ENCODE measurements at regions not wholly inside any gene's neighbourhood (a gene's known extent, or its start where the extent isn't known, plus 50 kb on each side); places are given as distances from the start of the nearest gene placed in this dataset.

DNA sequence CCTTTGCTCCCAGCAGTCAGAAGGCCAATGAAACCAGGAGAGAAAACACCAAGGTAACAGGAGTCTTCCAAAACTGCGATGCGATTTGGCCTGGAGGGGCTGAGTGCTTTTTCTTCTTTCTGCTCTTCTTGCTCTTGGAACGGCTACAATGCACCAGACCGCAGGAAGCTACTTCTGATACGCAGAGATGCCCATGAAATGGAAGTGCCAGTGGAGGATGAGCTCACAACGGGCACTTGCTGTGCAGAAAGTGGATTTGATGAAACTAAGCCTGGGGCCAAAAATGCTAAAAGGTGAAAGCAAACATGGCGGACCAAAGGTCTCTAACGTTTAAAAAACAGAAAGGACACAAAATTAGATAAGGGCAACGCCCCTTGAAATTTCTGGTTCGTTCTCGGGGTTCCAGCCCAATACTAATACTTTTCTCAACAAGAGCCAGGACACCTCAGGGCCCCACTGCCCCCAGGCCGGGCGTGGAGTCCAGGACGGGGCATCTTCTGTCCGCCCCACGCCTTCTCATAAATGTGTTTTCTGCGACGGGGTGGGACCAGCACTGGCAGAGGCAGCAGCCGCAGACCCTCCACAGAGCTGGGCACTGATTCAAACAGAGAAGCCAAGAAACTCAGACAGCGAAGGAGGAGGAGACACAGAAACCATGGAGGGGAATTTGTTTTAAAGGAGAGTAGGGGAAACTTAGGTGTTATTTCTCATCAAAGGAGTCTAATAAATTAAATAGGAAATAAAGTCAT is 101.3 kb downstream of the CRYAA start:
- Mint-ChIP-seq H3K9me3 (no peaks in the 10 kb centered on the region), H3K36me3 (ENCODE audit: low read depth) (no peaks in the 10 kb centered on the region), H3K27me3 (peaks cover 8% of the 10 kb centered on the region), H3K4me3 (no peak overlapping the region), H3K4me1 (no peaks in the 10 kb centered on the region), H3K27ac (no peak overlapping the region)
- DNase-seq (no peak), ATAC-seq (no peak)

DNA sequence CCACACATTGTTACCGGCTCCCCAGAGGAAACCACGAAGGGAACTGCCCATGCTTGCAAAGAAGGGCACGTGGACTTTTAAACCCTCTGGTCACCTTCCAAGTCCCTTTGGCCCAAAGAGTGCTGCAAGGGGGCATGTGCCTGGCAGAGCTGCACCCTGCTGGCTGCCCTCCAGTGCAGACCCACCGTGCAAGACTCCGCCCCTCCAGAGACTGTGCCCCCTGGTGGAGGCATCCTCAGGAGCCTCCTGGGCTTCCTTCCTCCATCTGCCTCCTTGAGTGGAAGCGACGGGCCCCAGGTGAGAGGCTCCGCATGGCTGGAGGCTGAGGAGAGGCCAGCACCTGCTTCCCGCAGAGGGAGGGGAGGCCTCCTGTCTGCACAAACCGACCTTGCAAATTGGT is 100.6 kb downstream of the CRYAA start:
- no peaks in the 10 kb centered on the region for H3K36me3 Mint-ChIP-seq (ENCODE audit: low read depth)
- DNase-seq: peak; percentile 56
- H3K4me1 Mint-ChIP-seq: no peaks in the 10 kb centered on the region
- H3K9me3 Mint-ChIP-seq: no peaks in the 10 kb centered on the region
- H3K27ac Mint-ChIP-seq: no peak overlapping the region
- H3K4me3 Mint-ChIP-seq: no peak overlapping the region
- ATAC-seq: peak; percentile 60
- H3K27me3 Mint-ChIP-seq: peaks cover 8% of the 10 kb centered on the region

DNA sequence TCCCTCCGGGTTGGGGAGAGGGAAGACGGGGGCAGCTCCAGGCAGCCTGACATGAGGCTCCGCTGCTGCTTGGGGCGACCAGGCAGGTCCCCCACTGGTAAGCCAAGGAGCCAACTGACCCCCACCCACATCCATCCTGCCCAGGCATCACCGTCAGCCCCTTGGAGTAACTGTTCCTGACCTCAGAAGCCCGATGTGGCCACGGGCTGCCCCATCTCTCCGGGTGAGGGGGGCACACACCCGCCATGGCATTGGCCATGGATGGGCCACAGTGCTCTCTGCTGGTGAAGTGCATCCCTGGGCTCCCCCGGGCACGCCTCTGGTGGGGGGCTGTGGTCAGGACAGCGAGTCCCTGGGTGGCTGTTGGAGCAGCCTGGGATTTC is 100.0 kb downstream of the CRYAA start:
- no peaks in the 10 kb centered on the region for H3K36me3 Mint-ChIP-seq (ENCODE audit: low read depth)
- no peak overlapping the region for H3K27ac Mint-ChIP-seq
- no peaks in the 10 kb centered on the region for H3K9me3 Mint-ChIP-seq
- H3K27me3 Mint-ChIP-seq: peaks cover 8% of the 10 kb centered on the region
- H3K4me3 Mint-ChIP-seq: no peak overlapping the region
- H3K4me1 Mint-ChIP-seq: no peaks in the 10 kb centered on the region
- DNase-seq: no peak
- ATAC-seq: no peak

DNA sequence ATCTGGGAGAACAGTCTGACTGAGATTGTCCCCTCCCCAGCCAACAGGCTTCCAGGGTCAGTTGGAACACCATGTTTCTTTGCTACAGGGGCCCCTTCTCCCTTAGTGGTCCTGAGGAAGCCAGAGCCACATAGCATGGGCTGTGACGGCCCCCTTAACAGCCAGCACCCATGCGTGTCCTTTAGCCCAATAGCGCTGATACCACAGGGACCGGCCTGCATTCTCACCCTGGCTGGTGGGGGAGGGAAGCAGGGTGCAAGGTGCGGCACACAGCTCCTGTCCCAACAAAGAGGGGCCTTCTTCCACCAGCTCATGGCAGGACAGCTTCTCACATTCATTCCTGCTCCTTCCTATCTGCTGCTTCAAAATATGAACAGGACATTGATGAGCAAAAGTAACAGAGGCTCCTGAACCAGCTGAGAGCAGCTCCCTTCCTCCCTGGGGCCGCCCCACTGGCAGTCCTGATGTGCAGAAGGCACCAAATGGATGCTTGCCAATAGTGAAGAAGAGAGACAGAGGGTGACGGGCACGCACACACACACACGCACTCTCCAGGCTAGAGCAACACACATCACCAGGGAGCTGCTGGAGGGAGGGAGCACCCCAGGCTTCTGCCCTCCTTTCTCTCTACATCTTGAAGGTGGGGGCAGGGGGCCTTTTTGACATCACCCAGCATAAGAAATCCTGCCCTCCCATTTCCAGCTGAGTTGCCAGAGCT is 99.4 kb downstream of the CRYAA start:
- Mint-ChIP-seq H3K9me3 (no peaks in the 10 kb centered on the region), H3K27me3 (peaks cover 8% of the 10 kb centered on the region), H3K27ac (no peak overlapping the region), H3K4me3 (no peak overlapping the region), H3K36me3 (ENCODE audit: low read depth) (no peaks in the 10 kb centered on the region), H3K4me1 (no peaks in the 10 kb centered on the region)
- DNase-seq (no peak), ATAC-seq (no peak)

DNA sequence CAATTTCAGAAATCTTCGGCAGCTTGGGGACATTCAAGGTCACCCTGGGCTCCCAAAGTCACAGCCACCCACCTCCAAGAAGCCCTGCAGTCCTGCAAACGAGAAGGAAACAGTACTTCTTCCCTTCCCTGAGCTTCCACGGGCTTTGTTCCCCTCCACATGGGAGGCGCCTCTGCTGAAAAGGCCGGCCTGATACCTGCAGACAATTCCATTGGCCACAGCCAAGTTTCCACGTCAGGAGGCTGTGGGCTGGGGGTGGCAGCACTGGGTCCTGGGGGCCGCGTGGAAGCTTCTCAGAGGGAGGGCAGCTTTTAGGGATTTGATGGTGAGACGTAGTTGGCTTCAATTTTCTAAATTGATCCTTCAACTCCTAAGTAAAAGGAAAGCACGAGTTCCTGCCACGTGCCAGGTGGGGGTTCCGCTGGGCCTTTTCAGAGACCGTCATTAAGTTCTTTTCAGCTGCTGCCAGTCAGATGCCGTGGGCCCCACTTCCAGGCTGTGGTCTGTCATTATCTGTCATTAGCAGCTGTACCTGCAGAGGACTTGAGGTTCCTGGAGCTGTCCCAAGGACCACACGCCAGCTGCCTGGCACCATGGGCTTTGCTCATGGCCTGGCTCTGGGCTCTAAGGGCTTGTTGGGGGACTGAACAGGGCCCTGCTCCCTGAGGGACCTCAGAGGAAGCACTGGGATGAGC is 98.7 kb downstream of the CRYAA start:
- no peaks in the 10 kb centered on the region for H3K9me3 Mint-ChIP-seq
- no peak for ATAC-seq
- H3K27ac Mint-ChIP-seq: no peak overlapping the region
- no peaks in the 10 kb centered on the region for H3K4me1 Mint-ChIP-seq
- H3K36me3 Mint-ChIP-seq (ENCODE audit: low read depth): no peaks in the 10 kb centered on the region
- H3K4me3 Mint-ChIP-seq: no peak overlapping the region
- DNase-seq: no peak
- peaks cover 8% of the 10 kb centered on the region for H3K27me3 Mint-ChIP-seq

DNA sequence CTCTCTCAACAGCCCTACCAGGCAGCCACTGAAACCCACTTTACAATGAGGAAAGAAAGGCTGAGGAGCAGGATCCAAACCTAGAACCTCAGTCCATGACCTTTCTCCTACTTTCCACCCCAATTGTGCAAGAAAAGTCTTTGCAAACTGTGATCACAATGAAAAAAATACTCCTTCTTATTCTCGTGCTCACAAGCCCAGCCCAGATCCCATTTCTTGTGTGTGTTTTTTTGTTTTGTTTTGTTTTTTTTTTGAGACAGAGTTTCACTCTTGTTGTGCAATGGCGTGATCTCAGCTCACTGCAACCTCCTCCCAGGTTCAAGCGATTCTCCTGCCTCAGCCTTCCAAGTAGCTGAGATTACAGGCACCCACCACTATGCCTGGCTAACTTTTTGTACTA is 97.7 kb downstream of the CRYAA start:
- DNase-seq (no peak), ATAC-seq (no peak)
- Mint-ChIP-seq H3K27ac (no peak overlapping the region), H3K9me3 (no peaks in the 10 kb centered on the region), H3K4me1 (no peaks in the 10 kb centered on the region), H3K36me3 (ENCODE audit: low read depth) (no peaks in the 10 kb centered on the region), H3K27me3 (peaks cover 6% of the 10 kb centered on the region), H3K4me3 (no peak overlapping the region)

DNA sequence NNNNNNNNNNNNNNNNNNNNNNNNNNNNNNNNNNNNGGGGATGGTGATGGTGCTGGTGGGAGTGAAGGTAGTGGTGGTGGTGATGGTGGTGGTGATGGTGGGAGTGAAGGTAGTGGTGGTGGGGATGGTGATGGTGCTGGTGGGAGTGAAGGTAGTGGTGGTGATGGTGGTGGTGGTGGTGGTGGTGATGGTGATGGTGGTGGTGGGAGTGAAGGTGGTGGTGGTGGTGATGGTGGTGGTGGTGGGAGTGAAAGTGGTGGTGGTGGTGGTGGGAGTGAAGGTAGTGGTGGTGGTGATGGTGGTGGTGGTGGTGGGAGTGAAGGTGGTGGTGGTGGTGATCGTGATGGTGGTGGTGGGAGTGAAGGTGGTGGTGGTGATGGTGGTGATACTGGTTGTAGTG is 93.6 kb downstream of the CRYAA start:
- H3K27ac Mint-ChIP-seq: no peak overlapping the region
- DNase-seq (no peak), ATAC-seq (peak; percentile 59)
- no peaks in the 10 kb centered on the region for H3K36me3 Mint-ChIP-seq (ENCODE audit: low read depth)
- H3K9me3 Mint-ChIP-seq: no peaks in the 10 kb centered on the region
- H3K27me3 Mint-ChIP-seq: no peaks in the 10 kb centered on the region
- H3K4me1 Mint-ChIP-seq: no peaks in the 10 kb centered on the region
- H3K4me3 Mint-ChIP-seq: no peak overlapping the region

Data from activated naive CD8-positive, alpha-beta T cell treated with anti-CD3 and anti-CD28 coated beads, Interleukin-2, amount 50 U/mL, for 24 hours (primary cell).